Prostate gland (tissue), 2 donors: ENCODE measurements at regions not wholly inside any gene's neighbourhood (a gene's known extent, or its start where the extent isn't known, plus 50 kb on each side); places are given as distances from the start of the nearest gene placed in this dataset.

Source experiments
- POLR2A ChIP-seq: fragments of 450-650 bp; IDR thresholded peaks from one replicate; pipeline ENCODE4 v1.6.1; 2016; ENCODE audit warnings: antibody characterized with exemption, mild to moderate bottlenecking
- POLR2AphosphoS5 ChIP-seq: sonication (generic); formaldehyde crosslinking; IDR thresholded peaks from one replicate; pipeline ENCODE4 v1.6.1; 2017; ENCODE audit warnings: antibody characterized with exemption
- TF ChIP-seq, protein P1 (sequence below), 4 experiments: fragments of 200-600 bp in 2 of 4; fragments of 450-650 bp in 2 of 4; sonication (generic) in 2 of 4; IDR thresholded peaks; 1 replicate in 3 of 4; 2 replicates in 1 of 4; pipeline ENCODE4 v1.5.1; 2016 to 2019; ENCODE audit warnings: antibody characterized with exemption in 4 of 4, mild to moderate bottlenecking in 2 of 4, moderate library complexity in 2 of 4

GRCh38 chr15:81725590-81725989, 320.2 kb downstream of the MEX3B start:
- no peak for TF ChIP-seq POLR2AphosphoS5
- TF ChIP-seq, protein P1, sequence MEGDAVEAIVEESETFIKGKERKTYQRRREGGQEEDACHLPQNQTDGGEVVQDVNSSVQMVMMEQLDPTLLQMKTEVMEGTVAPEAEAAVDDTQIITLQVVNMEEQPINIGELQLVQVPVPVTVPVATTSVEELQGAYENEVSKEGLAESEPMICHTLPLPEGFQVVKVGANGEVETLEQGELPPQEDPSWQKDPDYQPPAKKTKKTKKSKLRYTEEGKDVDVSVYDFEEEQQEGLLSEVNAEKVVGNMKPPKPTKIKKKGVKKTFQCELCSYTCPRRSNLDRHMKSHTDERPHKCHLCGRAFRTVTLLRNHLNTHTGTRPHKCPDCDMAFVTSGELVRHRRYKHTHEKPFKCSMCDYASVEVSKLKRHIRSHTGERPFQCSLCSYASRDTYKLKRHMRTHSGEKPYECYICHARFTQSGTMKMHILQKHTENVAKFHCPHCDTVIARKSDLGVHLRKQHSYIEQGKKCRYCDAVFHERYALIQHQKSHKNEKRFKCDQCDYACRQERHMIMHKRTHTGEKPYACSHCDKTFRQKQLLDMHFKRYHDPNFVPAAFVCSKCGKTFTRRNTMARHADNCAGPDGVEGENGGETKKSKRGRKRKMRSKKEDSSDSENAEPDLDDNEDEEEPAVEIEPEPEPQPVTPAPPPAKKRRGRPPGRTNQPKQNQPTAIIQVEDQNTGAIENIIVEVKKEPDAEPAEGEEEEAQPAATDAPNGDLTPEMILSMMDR (IDR thresholded peaks at IDR 0.05) = no peak
- TF ChIP-seq POLR2A = no peak
